PC-3 (cell line): ENCODE measurements at regions not wholly inside any gene's neighbourhood (a gene's known extent, or its start where the extent isn't known, plus 50 kb on each side); places are given as distances from the start of the nearest gene placed in this dataset.

Experiments
- EZH2 ChIP-seq: fragments of 300-600 bp; sonication (generic); IDR thresholded peaks from one replicate; pipeline ENCODE4 v1.6.1; 2017; ENCODE audit warnings: antibody characterized with exemption, mild to moderate bottlenecking, low read length; ENCODE audit not compliant: unreplicated experiment
- EZH2phosphoT487 ChIP-seq: fragments of 300-600 bp; sonication (generic); IDR thresholded peaks from 2 replicates; pipeline ENCODE4 v1.6.1; 2018; ENCODE audit warnings: mild to moderate bottlenecking, antibody characterized with exemption, low read length, borderline replicate concordance
- TF ChIP-seq, protein P1 (sequence below): fragments of 300-600 bp; sonication (generic); conservative IDR thresholded peaks from 2 replicates; pipeline ENCODE4 v1.5.1; 2017; ENCODE audit warnings: antibody characterized with exemption, low read depth, mild to moderate bottlenecking, low read length

DNA sequence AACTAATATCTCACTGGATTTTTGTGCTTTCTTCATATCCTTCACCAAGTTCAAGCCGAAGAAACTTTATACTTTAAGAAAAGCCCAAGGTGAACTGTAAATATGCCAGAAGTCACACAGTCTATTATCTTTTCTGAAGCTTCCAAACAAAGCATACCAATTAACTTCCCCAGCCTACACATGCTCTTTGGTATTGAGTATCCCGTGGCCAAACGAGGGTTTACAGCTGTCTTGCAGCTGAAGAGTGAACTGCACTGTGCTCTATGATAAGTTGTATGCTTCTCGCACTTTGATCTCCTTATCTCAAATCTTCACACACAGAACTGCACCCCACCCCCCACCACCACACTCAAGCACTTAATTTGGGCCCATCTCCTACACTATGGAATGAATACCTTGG, 215.6 kb upstream of the VEPH1 start:
- no peak for TF ChIP-seq EZH2phosphoT487
- TF ChIP-seq, protein P1, sequence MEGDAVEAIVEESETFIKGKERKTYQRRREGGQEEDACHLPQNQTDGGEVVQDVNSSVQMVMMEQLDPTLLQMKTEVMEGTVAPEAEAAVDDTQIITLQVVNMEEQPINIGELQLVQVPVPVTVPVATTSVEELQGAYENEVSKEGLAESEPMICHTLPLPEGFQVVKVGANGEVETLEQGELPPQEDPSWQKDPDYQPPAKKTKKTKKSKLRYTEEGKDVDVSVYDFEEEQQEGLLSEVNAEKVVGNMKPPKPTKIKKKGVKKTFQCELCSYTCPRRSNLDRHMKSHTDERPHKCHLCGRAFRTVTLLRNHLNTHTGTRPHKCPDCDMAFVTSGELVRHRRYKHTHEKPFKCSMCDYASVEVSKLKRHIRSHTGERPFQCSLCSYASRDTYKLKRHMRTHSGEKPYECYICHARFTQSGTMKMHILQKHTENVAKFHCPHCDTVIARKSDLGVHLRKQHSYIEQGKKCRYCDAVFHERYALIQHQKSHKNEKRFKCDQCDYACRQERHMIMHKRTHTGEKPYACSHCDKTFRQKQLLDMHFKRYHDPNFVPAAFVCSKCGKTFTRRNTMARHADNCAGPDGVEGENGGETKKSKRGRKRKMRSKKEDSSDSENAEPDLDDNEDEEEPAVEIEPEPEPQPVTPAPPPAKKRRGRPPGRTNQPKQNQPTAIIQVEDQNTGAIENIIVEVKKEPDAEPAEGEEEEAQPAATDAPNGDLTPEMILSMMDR = no peak
- TF ChIP-seq EZH2 = no peak
